Left kidney (tissue), 1 donor: ENCODE measurements at regions not wholly inside any gene's neighbourhood (a gene's known extent, or its start where the extent isn't known, plus 50 kb on each side); places are given as distances from the start of the nearest gene placed in this dataset.

ENCODE experiments used
- DNase-seq: peaks from one replicate; pipeline ENCODE4 v3.0.0-alpha.2; 2013

- no peak for DNase-seq
These were observed 474.3 kb downstream of the RSL24D1 start for GRCh38 chr15:54722342-54722986.

GRCh38 chr15:54719325-54719724, 477.4 kb downstream of the RSL24D1 start:
- DNase-seq: no peak

- DNase-seq: no peak
These were observed 488.7 kb downstream of the RSL24D1 start for GRCh38 chr15:54707805-54708752.

GRCh38 chr15:54687628-54688027, 509.1 kb downstream of the RSL24D1 start:
- no peak for DNase-seq
